Stimulated activated CD4-positive, alpha-beta T cell treated with anti-CD3 and anti-CD28 coated beads, TNF-alpha, amount 100 ng/mL, for 24 hours (primary cell): ENCODE measurements at regions not wholly inside any gene's neighbourhood (a gene's known extent, or its start where the extent isn't known, plus 50 kb on each side); places are given as distances from the start of the nearest gene placed in this dataset.
"Not testable (repeated sequence)": the region's sequence is repeated elsewhere in the genome, so short reads cannot be mapped to it uniquely, and the experiment has no call there.

Experiments used
- DNase-seq, 3 experiments: peaks; one replicate each; pipeline ENCODE4 v3.0.0-alpha.2; 2020; ENCODE audit warnings: low read depth in 3 of 3

DNA sequence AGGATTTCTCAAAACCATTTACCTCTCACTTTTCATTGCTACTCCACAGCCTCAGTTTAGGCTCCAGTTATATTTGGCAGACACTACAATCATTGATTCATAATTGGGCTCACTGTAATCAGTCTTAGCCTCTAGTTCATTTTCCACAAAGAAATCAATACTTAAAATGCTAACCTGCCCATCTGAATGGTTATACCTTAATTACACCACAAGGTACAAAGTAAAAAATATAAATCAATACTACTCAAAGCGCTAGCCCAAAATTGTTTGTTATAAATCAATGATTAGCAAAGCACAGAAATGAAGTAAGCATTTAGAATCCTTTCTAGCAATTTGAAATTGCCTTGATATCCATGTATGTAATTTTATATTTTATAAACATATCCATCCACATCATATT, 222.6 kb upstream of the NDST3 start:
- no peak for DNase-seq

DNA sequence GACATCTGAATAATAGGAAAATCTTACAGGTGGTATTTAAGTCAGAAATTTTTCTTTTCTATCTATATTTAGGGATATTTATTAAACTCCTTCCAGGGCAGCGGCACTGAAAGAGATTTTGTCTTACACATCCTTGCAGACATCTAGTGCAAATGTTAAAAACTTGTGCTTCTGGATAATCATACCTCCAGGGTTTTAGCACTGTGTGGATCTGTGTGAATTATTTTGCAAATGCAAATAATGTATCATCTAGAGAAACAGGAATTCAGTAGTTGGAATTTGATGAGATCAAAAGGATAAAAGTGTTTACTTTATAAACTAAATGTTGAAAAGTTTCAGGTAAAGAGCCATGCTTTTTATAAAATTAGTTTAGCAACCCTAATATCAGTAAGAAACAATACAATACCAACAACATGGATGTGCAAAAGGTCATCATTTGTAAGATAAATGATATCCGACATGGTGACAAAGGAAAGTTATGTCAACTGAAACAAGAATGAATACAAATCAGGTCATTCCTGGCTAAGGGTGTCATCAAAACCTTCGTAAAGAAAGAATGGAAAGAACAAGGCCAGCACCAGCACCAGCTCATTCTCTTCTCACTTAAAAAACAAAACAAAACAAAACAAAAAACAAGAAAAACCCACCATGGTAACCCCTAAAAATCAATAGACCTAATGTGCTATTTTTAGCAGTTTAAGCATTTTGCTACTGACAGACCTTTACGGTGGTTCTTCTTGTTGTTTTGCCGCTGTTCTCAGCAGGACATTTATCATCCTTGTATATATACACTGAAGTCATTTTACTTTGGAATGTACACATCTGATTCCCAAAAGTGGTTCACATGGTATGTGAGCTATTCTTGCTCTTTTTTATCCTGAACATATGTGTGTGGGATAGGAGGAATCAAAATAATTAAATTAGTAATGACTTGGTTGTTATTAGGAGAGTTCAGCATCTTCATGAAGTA, 219.7 kb upstream of the NDST3 start:
- DNase-seq, result no peak

DNA sequence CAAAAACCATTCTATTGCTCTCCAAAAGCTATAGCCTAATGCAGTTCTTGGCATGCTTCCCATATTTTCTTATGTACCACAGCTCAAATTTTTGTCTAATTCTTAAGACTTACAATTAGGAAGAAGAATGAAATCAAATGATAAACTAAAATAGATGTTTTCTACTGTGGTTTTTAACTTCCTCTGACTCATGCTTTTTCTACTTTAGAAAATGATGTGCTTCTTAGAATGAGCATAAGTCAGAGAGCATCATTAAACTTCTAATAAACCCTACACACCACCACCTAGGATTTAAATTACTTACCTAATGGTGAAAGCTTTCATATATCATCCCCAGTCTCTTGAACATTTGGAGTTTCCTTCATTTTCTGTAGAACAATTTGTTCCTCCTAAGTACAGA, 217.0 kb upstream of the NDST3 start:
- DNase-seq, result no peak

DNA sequence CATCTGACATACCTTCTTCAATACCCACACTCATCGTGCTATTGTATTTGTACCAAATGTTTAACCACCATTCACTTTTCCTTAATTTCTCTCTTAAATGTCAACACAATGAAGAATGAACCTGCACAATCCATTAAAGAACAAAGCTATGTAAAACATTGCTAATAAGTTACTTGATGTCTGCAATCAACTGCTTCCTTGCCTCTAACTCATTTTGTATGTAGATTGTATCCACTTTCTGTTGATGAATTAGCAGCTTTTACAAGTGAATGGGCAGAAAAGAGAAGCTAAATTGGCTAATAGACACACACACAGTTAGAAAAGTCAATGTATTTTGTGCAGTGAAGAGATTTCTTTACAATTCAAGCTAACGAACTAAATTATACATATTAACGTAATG, 212.5 kb upstream of the NDST3 start:
- DNase-seq, result no peak

DNA sequence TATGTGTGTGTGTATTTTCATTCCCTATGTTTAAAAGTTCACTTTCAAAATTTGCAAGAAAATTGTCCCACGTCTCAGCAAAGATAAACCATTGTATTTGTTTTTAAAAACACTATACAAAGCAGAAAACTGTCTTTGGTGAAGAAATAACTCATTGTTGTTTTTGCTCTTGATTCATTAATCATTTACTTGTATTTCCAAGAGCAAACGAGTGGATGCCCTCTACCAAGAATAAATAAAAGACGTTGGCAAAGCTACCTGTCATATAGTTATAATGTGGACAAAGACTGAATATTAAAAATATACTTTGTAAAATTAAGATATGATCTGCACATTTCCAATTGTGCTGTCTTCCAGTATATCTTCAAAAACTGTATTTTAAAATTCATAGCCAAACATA, 210.9 kb upstream of the NDST3 start:
- no peak for DNase-seq

DNA sequence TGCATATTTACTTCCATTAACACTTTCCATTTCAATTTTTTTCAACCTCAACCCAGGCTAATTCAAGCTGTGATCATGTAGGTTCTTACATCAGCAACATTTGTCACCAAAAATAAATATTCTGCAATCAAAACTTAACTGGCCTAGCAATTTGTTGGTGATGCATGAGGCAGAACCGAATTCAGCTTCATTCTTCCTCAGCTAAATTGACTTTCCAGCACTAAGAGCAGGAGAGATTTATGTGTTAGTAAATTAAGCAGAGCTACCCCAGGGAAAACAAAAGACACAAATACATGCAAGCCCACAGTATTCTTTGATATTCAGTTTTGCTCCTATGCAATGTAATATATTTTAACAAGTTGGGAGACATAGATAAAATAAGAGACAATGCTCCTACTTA, 208.7 kb upstream of the NDST3 start:
- no peak for DNase-seq

DNA sequence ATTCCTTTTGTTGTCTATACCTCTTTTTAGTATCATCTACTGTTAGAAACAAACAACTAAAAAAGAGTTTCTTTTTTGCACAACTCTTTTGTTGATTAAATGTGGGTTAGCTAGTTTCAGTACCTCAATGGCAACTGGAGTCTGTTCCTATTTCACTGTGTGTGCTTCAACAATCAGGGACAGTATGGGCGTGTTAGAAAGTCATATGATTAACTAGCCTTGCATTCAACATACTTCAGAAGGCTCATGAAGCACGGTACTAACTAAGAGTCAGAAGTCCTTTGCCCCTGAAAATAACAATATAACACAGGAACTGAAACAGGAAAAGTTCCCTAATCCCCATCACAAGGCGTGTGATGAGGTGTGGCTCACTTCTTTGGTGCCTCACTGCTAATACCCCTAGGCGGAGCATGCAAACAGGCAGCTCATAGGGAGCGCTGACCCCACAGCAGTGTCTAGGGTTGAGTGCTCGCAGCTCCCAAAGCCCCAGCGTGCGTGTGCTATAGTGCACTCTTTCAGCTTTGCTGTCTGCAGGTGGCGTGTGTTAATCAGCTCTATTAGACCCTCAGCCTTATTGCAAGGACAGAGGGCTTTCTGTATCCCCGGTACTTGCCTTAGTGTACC, 203.1 kb upstream of the NDST3 start:
- DNase-seq, result no peak

DNA sequence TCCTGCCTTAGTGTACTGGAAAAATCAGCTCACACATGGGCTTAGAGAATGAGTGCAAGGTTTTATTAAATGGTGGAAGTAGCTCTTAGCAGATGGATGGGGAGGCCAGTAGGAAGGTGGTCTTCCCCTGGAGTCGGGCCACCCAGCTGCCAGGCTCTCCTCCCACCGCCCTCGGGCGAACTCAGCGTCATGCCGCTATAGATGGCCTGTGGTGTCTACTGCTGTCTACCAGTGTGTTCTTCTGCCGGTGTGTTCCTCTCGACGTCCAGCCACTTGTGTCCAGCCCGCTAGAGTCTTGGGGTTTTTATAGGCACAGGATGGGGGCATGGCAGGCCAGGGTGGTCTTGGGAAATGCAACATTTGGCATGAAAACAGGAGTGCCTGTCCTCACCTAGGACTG, 198.7 kb upstream of the NDST3 start:
- no peak for DNase-seq

DNA sequence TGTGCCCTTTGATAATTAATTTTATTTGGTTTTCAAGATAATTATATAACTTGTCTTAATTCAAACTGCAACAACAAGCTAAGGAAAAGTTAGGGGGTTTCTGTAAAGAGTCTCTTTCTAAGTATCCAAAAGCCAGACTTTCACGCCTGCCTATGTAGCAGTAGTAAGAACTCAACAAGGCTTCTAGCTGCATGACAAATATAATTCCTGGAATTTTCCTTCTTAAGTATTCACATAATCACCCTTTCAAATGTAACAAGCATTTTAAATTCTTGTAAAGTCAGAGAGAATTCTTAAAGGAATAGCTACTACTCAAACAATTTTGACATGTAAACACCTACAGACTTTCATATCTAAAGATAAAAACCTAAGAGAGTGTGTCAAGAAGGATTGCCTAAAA, 189.7 kb upstream of the NDST3 start:
- no peak for DNase-seq

DNA sequence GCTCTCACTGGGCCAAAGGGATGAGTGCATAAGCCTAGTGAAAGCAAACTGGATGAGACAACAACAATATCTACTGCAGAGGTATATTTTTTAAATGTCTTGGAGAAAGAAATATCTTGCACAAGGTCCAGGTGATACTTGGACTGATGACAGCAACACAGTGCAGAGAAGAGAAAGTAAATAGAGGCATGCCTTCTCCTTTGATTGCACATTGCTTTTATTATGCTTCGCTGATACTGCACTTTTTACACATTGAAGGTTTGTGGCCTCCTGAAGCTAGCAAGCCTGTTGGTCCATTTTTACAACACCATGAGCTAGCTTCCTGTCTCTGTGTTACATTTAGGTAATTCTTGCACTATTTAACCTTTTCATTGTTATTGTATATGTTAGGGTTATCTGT, 189.0 kb upstream of the NDST3 start:
- DNase-seq, result no peak

DNA sequence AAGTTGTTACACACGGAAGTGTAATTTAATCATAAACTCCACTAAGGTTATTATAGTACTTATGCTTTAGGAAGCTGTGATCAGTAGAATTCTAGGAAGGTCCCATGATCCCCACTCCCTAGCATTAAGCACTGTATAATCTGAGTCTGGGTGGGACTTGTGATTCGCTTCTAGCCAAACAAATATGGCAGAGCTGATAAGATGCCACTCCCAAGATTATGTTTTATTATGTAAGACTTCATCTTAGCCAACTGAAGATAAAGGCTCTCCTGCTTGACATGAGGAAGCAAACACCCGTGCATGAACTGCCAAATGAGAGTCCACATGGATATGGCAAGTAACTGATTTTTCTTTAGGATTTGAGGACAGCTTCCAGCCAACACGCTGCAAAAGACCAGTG, 186.4 kb upstream of the NDST3 start:
- DNase-seq, result no peak

DNA sequence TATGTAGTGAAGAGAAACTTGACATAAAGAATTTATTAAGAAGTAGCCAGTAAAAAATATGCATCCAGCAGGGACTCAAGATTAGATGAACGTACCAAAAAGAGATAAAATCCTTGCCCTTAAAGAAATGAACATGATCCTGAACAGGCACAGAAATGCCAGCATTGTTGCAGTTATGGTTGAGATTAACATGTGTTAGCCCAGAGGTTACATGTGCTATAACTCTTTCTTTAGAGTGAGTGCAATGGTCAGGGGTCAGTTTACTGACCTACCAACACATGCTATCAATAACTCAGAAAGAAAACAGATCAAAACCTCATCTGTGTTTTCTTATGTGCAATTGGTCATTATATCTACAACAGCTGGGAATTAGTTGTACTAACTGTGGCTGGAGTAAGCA, 166.1 kb upstream of the NDST3 start:
- no peak for DNase-seq

DNA sequence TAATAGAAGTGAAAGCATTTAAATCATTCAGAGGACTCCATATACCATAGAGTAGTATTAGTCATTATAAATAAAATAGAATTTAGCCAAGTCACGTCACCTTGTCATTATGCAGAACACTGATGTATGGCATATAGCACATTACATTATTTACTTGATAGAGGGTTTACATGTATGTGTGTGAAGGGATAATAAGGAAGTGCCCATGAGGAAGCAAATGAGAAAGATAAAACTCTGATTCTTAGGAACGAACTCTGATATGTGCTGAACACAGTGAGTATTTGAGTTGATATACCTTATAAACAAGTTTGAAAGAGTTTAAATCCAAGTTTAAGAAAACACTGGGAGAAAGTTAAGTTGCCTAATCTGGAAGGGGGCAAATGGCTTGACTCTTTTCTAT, 160.5 kb upstream of the NDST3 start:
- DNase-seq, result no peak

DNA sequence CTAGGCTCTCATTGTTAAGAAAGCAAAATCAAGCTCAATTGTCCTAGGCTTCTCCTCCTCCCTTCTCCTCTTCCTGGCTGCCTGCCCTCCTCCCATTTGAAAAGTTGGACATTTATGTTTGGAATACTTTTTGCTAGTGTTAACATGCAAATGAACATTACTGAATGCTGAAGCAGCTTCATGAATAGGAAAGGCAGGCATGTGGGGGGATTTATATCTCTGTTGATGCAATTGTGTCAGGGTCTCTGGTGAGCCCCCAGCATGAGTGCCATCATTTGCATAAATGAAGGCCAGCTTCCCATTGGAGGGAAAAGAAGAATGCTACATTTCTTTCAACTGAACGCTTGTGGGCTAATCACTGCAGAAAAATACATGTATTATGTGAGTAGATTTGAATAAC, 160.1 kb upstream of the NDST3 start:
- DNase-seq, result no peak

DNA sequence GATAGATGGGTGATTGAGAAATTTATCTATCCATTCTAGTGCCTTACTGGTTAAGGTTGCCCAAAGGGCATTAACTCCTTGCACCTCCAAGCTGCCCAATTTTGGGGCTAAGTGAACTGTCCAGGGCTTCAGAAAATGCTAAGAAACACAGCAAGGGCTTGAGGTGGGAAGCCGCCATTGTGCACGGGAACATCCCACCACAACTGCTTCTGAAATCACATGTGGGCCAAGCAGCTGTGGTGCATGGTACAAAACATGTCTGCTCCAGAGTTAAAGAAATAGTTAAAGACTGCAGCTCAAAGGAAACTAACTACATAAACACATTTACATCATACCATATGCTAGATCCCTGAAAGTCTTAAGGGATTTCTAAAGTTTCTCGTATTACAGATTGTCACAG, 144.3 kb upstream of the NDST3 start:
- no peak for DNase-seq

DNA sequence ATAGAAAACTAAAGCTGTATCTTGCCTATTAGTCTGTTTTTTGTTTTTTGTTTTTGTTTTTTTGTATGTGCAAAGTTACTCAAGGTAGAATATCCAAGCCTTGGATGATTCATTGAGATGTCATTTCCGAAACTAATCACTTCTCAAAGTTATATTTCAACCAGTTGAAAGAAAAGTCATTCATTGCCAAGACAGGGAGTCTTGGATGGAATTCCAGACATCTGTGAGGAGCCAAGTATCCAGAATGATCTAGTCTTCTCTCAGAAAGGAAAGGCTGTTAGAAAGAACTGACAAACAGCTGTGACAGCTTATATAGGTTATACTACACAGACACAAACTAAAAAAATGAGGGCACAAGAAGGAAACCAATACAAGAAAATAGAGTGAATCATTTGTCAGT, 141.1 kb upstream of the NDST3 start:
- DNase-seq, result no peak

DNA sequence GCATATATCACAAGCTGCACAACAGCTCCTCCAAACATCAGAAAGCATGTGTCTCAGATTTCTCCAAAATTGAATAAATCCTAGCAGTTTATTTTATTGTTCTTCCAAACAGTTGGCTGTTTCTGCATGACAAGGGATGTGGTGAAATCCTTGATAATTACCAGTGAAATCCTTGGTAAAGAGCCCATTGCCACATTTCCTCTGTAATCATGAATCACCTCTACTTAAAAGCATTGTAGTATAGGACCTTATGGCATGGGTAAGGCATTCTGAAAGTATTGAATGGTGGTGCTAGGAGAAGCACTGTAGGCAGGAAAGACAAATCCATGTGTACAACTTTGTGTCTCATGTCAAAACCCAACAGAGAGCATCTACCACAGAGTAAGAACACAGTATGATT, 135.8 kb upstream of the NDST3 start:
- no peak for DNase-seq

DNA sequence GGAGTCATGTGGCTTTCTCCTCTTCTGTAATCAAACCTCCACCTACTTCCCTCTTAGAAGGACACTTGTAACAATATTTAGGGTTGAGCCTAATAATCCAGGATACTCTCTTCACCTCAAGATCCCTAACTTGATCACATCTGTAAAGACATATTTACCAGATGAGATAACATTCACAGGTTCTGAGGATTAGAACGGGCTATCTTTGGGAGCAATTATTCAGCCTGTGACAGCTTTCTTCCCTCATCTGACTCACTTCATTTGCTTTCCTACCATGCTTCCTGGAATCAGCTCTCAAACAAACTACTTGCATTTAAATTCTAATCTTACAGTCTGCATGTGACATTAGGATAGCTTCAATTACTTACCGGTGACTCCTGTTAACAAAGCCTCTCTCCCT, 133.5 kb upstream of the NDST3 start:
- DNase-seq, result no peak

DNA sequence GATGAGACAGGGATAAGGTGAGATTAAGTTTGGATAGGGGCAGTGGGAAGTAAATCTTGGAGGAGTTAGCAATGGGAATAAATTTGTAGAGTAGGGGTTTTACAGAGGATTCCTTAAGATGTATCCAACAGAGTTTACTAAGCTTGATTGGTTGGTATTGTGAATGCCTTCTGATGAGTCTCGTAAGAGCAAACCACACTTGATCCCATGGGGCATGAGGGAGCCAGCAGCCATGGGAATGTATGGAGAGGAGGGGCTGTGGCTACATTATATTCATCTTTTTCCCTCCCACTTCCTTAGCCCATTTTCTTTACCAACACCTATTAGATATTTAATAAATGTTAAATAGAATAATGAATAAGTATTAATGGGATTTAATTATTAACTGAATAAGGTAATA, 126.6 kb upstream of the NDST3 start:
- no peak for DNase-seq

DNA sequence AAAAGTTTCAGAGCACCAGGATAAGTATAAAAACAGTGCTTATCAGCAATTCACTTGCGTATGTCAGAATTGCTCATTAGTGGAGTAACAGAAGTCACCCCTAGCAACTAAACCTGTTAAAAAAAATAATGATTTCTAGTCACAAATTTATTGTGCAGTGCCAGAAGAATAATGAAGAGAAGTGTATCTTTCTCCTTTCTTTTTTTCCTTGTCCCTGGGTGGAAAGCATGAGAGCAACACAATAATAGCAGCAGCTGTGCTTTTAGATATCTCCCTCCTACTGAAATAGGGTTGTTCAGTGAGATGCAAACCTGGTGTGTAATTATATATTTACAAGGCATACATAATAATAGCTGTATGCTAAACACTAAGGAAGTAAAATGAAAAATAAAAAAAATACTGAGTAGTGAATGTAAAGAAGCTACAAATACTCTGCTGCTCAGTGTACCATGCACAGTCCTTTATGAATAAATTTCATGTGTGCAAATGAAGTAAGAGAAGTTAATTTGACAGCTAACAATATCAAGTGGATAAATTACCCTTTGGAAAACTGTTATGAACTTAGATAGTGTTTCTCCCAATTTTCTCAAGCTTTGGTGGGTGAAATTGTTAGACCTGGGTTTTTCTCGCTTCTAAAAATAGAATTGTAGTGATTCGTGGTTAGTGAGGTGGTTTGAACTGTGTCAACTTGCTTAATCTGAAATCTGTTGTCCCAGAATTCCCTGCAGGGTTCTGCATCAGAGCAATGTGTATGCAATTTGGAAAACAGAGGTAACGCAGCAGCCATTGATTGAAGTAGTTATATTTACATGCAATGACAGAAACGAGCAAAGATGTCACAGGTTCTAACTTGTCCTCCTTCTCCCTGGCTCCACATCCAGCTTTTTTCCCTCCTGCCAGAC, 125.7 kb upstream of the NDST3 start:
- DNase-seq, result no peak

DNA sequence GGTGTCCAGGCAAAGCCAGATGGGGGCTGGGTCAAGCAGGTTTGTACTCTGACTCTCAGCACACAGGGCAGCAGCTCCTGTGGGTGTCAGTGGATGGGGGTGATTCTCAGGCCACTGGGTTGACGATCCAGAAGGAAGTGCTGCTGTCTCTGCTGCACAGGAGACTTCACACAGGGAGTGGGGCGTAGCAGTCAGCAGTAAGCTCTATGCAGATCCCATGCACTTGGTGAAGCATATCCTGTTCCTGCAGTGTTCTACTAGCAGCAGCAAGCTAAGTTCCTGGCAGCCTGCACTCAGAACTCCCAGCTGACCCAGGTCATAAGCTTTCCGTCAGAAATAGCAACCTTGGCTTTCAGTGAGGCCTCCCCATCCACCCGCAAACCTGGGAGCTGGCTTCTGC, 117.6 kb upstream of the NDST3 start:
- no peak for DNase-seq

DNA sequence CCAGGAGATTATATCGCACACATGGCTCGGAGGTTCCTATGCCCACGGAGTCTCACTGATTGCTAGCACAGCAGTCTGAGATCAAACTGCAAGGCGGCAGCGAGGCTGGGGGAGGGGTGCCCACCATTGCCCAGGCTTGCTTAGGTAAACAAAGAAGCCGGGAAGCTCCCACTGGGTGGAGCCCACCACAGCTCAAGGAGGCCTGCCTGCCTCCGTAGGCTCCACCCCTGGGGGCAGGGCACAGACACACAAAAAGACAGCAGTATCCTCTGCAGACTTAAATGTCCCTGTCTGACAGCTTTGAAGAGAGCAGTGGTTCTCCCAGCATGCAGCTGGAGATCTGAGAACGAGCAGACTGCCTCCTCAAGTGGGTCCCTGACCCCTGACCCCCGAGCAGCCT, 112.0 kb upstream of the NDST3 start:
- not testable (repeated sequence) for DNase-seq
